ENCODE measurements at regions not wholly inside any gene's neighbourhood (a gene's known extent, or its start where the extent isn't known, plus 50 kb on each side); places are given as distances from the start of the nearest gene placed in this dataset.

- TF ChIP-seq CTCF (IDR thresholded peaks at IDR 0.05; ENCODE audit: low read length) = no peak
- TF ChIP-seq EZH2 (IDR thresholded peaks at IDR 0.05; ENCODE audit: borderline replicate concordance, low read length) = no peak
Measured at GRCh38 chr6:122558080-122558479, 52.1 kb upstream of the PKIB start.

All from OCI-LY1 (cell line).